Transverse colon (tissue), 4 donors: ENCODE measurements at regions not wholly inside any gene's neighbourhood (a gene's known extent, or its start where the extent isn't known, plus 50 kb on each side); places are given as distances from the start of the nearest gene placed in this dataset.

Source experiments
- DNase-seq: peaks from one replicate; pipeline ENCODE4 v3.0.0-alpha.2; 2019
- H3K27ac ChIP-seq, 4 donors: fragments of 200-600 bp; sonication (generic); 2 replicates each; pipeline ENCODE4 v1.5.1; 2016 to 2018; ENCODE audit warnings: inconsistent platforms in 4 of 4
- H3K27me3 ChIP-seq: fragments of 200-600 bp; sonication (generic); 2 replicates; pipeline ENCODE4 v1.5.1; 2017; ENCODE audit warnings: inconsistent platforms
- H3K36me3 ChIP-seq, 4 donors: fragments of 200-600 bp; sonication (generic); 2 replicates each; pipeline ENCODE4 v1.5.1; 2017 to 2019; ENCODE audit warnings: inconsistent platforms in 4 of 4
- H3K4me1 ChIP-seq, 4 donors: fragments of 200-600 bp; sonication (generic); 2 replicates each; pipeline ENCODE4 v1.5.1; 2017 to 2020; ENCODE audit warnings: inconsistent platforms in 4 of 4
- H3K4me3 ChIP-seq, 4 donors: fragments of 200-600 bp; sonication (generic); 1 replicate in 1 of 4; 2 replicates in 3 of 4; pipeline versions ENCODE4 v1.5.1 to v1.6.1; 2017 to 2019; ENCODE audit warnings: inconsistent platforms in 4 of 4
- H3K9me3 ChIP-seq, 2 donors: fragments of 200-600 bp; sonication (generic); 2 replicates each; pipeline ENCODE4 v1.5.1; 2017 to 2019; ENCODE audit warnings: inconsistent platforms in 2 of 2
- CTCF ChIP-seq, 5 experiments: fragments of 200-600 bp in 3 of 5; fragments of 450-650 bp in 2 of 5; sonication (generic) in 3 of 5; IDR thresholded peaks; 1 replicate in 2 of 5; 2 replicates in 3 of 5; pipeline ENCODE4 v1.5.1; 2016 to 2017; ENCODE audit warnings: antibody characterized with exemption in 5 of 5, inconsistent platforms in 3 of 5, mild to moderate bottlenecking in 2 of 5, moderate library complexity in 1 of 5
- EP300 ChIP-seq: sonication (generic); formaldehyde crosslinking; IDR thresholded peaks from one replicate; pipeline ENCODE4 v1.6.1; 2017; ENCODE audit warnings: antibody characterized with exemption, low read depth
- POLR2A ChIP-seq: fragments of 450-650 bp; IDR thresholded peaks from one replicate; pipeline ENCODE4 v1.6.1; 2016; ENCODE audit warnings: antibody characterized with exemption, mild to moderate bottlenecking, moderate library complexity
- POLR2AphosphoS5 ChIP-seq, 3 donors: sonication (generic); formaldehyde crosslinking; IDR thresholded peaks; one replicate each; pipeline ENCODE4 v1.6.1; 2016; ENCODE audit warnings: antibody characterized with exemption in 3 of 3
- WGBS, 2 donors: methylation state at CpG; one replicate each; pipeline ENCODE4 v1.1.5; 2018; ENCODE audit warnings: low coverage in 1 of 2; 5-methylcytosine and 5-hydroxymethylcytosine counted together
- in situ Hi-C, 4 donors: fragments of 200-750 bp; cut with MboI; loops; one replicate each; pipeline versions ENCODE4 v1.15.0 to v1.15.1; 2017; ENCODE audit warnings: low sequenced_read_pairs in 3 of 4, low pct_ligation_motif_present in 1 of 4, low pct_unique_long_range_greater_than_20kb in 1 of 4
- intact Hi-C: fragments of 100-400 bp; cut with DNase I; formaldehyde crosslinking; loops from one replicate; pipeline ENCODE4 v1.15.1; 2023; ENCODE audit warnings: low total_unique reads

- 55 to 70% methylated on average over 2 of the region's 2 CpGs for WGBS, 2 donors
- in situ Hi-C loops (no loop called here), intact Hi-C loops (no loop called here)
- no peaks in the 10 kb centered on the region for H3K4me1 ChIP-seq
- H3K36me3 ChIP-seq, result no peaks in the 10 kb centered on the region
- H3K27ac ChIP-seq, result no peak overlapping the region
- H3K9me3 ChIP-seq, result no peaks in the 10 kb centered on the region
- H3K4me3 ChIP-seq, result no peak overlapping the region
- DNase-seq, result no peak
- no peak for TF ChIP-seq POLR2AphosphoS5 (IDR thresholded peaks at IDR 0.05)
- no peak for TF ChIP-seq POLR2A
- no peak for TF ChIP-seq CTCF (IDR thresholded peaks at IDR 0.05)
- TF ChIP-seq EP300, result no peak
- no peaks in the 10 kb centered on the region for H3K27me3 ChIP-seq
These were observed 710.6 kb downstream of the EDEM1 start for GRCh38 chr3:5898106-5898505.

- Histone ChIP-seq H3K27ac (no peak overlapping the region), H3K27me3 (no peaks in the 10 kb centered on the region), H3K4me1 (no peaks in the 10 kb centered on the region), H3K4me3 (no peak overlapping the region), H3K36me3 (no peaks in the 10 kb centered on the region), H3K9me3 (no peaks in the 10 kb centered on the region)
- DNase-seq, result no peak
- WGBS, 2 donors, result 66 to 74% methylated on average over 3 of the region's 3 CpGs
- intact Hi-C loops, result no loop called here
- TF ChIP-seq POLR2AphosphoS5 (IDR thresholded peaks at IDR 0.05) (no peak), EP300 (no peak), POLR2A (no peak), CTCF (IDR thresholded peaks at IDR 0.05) (no peak)
- in situ Hi-C loops, result no loop called here
These were observed 711.7 kb downstream of the EDEM1 start for GRCh38 chr3:5899014-5899761.

- DNase-seq, result no peak
- in situ Hi-C loops (no loop called here), intact Hi-C loops (no loop called here)
- Histone ChIP-seq H3K27ac (no peak overlapping the region), H3K4me3 (no peak overlapping the region), H3K27me3 (no peaks in the 10 kb centered on the region), H3K9me3 (no peaks in the 10 kb centered on the region), H3K36me3 (no peaks in the 10 kb centered on the region), H3K4me1 (no peaks in the 10 kb centered on the region)
- TF ChIP-seq EP300 (no peak), POLR2AphosphoS5 (IDR thresholded peaks at IDR 0.05) (no peak), POLR2A (no peak), CTCF (IDR thresholded peaks at IDR 0.05) (no peak)
- 92 to 100% methylated on average over 4 to 9 of the region's 9 CpGs for WGBS, 2 donors
These were observed 730.4 kb downstream of the EDEM1 start for GRCh38 chr3:5917932-5918331.

GRCh38 chr3:5918626-5919025, 731.1 kb downstream of the EDEM1 start:
- Histone ChIP-seq H3K4me3 (no peak overlapping the region), H3K4me1 (no peaks in the 10 kb centered on the region), H3K36me3 (no peaks in the 10 kb centered on the region), H3K27ac (no peak overlapping the region), H3K27me3 (no peaks in the 10 kb centered on the region), H3K9me3 (no peaks in the 10 kb centered on the region)
- in situ Hi-C loops, result no loop called here
- intact Hi-C loops, result no loop called here
- no peak for DNase-seq
- 79 to 89% methylated on average over 4 to 7 of the region's 7 CpGs for WGBS, 2 donors
- TF ChIP-seq POLR2A (no peak), EP300 (no peak), CTCF (IDR thresholded peaks at IDR 0.05) (no peak), POLR2AphosphoS5 (IDR thresholded peaks at IDR 0.05) (no peak)
